H54 (cell line): ENCODE measurements at regions not wholly inside any gene's neighbourhood (a gene's known extent, or its start where the extent isn't known, plus 50 kb on each side); places are given as distances from the start of the nearest gene placed in this dataset.

Source experiments
- DNase-seq: peaks from one replicate; pipeline ENCODE4 v3.0.0; 2011; ENCODE audit warnings: low spot score, mixed read lengths; ENCODE audit not compliant: insufficient read length
- FAIRE-seq: peaks from 3 replicates; lab custom pipeline; 2011; peaks lifted over from hg19 to GRCh38; lab: Jason Lieb, UNC
- POLR2A ChIP-seq: IDR thresholded peaks from 2 replicates; pipeline ENCODE4 v1.6.1; 2011; ENCODE audit warnings: low read depth, mild to moderate bottlenecking, low read length

DNA sequence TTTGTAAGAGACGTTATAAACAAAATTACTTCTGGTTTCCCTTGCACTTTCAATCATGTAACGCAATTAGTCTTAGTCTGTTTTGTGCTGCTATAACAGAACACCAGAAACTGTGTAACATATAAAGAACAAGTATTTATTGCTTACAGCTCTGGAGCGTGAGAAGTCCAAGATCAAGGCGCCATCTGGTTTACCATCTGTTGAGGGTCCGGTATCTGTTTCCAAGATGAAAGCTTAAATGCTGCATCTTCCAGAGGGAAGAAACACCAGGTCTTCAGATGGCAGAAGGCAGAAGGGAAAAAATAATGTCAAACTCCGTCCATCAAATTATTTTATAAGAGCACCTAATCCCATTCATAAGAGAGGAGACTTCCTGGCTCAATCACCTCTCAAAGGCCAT lies 474.1 kb downstream of the PDGFC start:
- TF ChIP-seq POLR2A = no peak
- DNase-seq (no peak), FAIRE-seq (no peak)

DNA sequence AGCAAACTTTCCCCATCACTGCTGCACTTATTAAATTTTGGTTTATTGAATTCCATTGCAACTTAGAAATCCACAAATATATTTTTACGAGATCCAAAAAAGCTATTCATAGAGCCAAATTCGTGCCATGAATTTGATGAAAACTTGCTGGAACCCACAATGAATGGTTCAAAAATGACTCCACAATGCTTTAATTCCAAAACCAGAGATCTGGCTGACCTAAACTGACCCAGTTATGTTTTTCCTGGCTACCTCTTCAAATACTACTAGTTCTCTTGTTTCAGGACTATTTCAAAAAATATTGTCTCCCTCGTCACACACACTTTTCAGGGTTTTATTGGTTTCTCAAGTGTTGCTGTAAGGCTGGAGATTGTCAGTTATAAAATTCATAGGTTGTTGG lies 474.8 kb downstream of the PDGFC start:
- TF ChIP-seq POLR2A = no peak
- no peak for DNase-seq
- FAIRE-seq = no peak

- DNase-seq = no peak
- TF ChIP-seq POLR2A = no peak
- FAIRE-seq = no peak
Observed at GRCh38 chr4:156495836-156496235, 475.8 kb downstream of the PDGFC start.

GRCh38 chr4:156495091-156495490 lies 476.5 kb downstream of the PDGFC start:
- TF ChIP-seq POLR2A = no peak
- DNase-seq = no peak
- FAIRE-seq = no peak

- no peak for FAIRE-seq
- TF ChIP-seq POLR2A = no peak
- DNase-seq = no peak
Observed at GRCh38 chr4:156493858-156494257, 477.7 kb downstream of the PDGFC start.

DNA sequence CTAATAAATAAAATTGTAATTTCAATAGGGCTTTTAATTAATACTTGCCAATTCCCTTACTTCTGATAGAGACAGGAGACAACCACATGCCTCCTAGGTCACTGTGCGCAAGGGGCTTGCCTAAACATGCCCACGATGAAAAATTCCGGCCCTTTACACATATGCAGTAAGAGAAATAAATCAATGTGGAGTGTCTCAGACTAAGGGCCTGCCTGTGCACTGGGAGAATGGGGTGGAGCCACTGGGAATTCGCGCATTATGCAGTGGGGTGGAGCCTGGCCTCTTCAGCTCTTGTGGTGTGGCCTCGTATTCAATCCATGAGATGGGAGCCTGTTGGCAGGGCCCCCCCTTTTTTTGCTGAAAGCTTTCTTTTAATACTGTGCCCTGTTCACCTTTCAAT lies 484.5 kb downstream of the PDGFC start:
- FAIRE-seq (no peak), DNase-seq (no peak)
- TF ChIP-seq POLR2A = no peak

DNA sequence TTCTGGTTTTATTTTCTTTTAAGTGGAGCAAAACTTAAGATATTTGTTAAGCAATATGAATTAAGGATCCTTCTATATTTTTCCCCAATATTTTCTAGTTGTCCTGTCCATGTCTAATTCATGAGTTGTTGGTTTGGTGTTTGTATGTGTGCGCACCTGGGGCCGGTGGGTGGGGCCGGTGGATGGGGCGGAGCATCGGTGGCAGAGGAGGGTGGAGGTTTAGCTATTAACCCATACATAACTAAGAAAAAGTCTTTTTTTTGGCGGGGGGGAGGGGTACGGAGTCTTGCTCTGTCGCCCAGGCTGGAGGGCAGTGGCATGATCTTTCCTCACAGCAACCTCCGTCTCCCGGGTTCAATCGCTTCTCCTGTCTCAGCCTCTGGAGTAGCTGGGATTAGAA lies 489.8 kb downstream of the PDGFC start:
- no peak for TF ChIP-seq POLR2A
- FAIRE-seq = no peak
- no peak for DNase-seq

GRCh38 chr4:156477636-156478035 lies 494.0 kb downstream of the PDGFC start:
- no peak for FAIRE-seq
- no peak for TF ChIP-seq POLR2A
- DNase-seq = no peak

GRCh38 chr4:156476359-156476758 lies 495.2 kb downstream of the PDGFC start:
- peak; percentile 96 for FAIRE-seq

DNA sequence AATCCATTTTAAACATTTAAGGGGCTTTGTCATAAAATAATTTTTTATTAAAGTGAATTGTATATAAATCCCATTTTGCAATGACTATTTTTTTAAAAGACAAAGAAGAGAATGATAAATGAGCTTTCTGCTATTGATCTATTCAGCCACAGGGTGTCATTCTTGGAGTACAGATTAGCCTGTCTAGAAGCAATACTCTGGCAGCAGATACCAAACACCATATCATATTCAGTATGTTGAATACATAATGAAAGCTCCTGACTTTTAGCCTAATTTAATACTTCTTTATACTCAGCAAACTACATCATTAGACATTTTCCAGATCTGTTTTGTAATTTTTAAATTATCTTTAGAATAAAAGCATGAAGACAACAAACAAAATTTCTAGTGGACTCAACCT lies 496.3 kb downstream of the PDGFC start:
- DNase-seq (no peak), FAIRE-seq (no peak)

More at GRCh38 chr4:156476359-156476758, 495.2 kb downstream of the PDGFC start:
- DNase-seq = peak; percentile 30
- TF ChIP-seq POLR2A = no peak

DNA sequence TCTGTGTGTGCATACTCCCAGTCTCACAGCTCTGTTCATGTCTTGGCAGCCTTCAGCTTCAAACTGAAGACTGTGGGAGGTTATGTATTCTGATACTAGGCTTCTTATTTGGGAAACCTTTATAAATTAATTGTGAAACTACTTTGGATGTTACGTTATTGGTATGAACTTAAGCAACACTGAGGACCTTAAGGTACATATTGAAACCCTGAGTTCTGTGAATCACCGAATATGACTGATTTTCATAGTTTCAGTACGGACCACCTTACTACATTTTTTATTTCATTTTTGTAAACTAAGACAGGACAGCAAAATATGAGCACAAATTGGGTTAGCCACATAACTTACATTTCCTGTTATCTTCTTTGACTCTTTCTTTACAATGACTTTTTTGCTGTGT lies 498.4 kb downstream of the PDGFC start:
- FAIRE-seq = no peak

More for the DNA sequence above, 496.3 kb downstream of the PDGFC start:
- TF ChIP-seq POLR2A = no peak

GRCh38 chr4:156472624-156473023 lies 499.0 kb downstream of the PDGFC start:
- FAIRE-seq = no peak
- no peak for DNase-seq
- no peak for TF ChIP-seq POLR2A

More for the DNA sequence above, 498.4 kb downstream of the PDGFC start:
- TF ChIP-seq POLR2A = no peak
- DNase-seq = no peak

- no peak for TF ChIP-seq POLR2A
- FAIRE-seq (no peak), DNase-seq (no peak)
Observed at GRCh38 chr4:156459584-156459983, 505.9 kb upstream of the CTSO start.

GRCh38 chr4:156456830-156457229 lies 503.2 kb upstream of the CTSO start:
- FAIRE-seq (no peak), DNase-seq (no peak)
- TF ChIP-seq POLR2A = no peak

DNA sequence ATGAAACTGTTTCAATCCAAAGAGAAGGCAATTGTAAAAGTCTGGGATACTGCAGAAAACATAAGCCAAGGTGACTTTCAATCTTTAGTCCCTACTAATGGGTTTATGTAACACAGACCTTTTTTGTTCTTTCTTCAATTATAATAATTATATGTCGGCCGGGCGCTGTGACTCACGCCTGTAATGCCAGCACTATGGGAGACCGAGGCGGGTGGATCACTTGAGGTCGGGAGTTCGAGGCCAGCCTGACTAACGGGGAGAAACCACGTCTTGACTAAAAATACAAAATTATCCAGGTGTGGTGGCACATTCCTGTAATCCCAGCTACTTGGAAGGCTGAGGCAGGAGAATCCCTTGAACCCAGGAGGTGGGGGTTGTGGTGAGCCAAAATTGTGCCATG lies 489.8 kb upstream of the CTSO start:
- no peak for FAIRE-seq
- no peak for DNase-seq
- TF ChIP-seq POLR2A = no peak

DNA sequence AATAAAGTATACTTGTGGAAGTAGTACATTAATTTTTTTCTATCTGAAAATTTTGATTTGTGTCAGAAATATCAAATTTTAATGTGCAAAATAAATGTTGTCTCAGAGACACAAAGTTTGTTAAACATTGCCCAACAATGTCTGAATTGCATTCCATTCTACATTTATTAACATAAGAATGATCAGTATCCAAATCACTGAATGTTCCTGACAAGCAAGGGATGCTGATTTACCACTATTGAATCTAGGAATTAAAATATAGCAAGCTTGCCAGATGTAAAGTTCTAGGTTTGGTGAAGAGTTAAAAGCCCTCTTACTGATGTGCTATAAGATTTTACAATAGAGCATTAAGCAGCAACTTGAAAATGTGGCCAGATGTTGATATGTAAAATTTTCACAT lies 489.2 kb upstream of the CTSO start:
- TF ChIP-seq POLR2A = no peak
- DNase-seq = no peak

More for the DNA sequence above, 489.2 kb upstream of the CTSO start:
- no peak for FAIRE-seq
